Effector CD4-positive, alpha-beta T cell (primary cell): ENCODE measurements at regions not wholly inside any gene's neighbourhood (a gene's known extent, or its start where the extent isn't known, plus 50 kb on each side); places are given as distances from the start of the nearest gene placed in this dataset.

ENCODE experiments used
- DNase-seq: peaks from one replicate; pipeline ENCODE4 v3.0.0-alpha.2; 2020

DNA sequence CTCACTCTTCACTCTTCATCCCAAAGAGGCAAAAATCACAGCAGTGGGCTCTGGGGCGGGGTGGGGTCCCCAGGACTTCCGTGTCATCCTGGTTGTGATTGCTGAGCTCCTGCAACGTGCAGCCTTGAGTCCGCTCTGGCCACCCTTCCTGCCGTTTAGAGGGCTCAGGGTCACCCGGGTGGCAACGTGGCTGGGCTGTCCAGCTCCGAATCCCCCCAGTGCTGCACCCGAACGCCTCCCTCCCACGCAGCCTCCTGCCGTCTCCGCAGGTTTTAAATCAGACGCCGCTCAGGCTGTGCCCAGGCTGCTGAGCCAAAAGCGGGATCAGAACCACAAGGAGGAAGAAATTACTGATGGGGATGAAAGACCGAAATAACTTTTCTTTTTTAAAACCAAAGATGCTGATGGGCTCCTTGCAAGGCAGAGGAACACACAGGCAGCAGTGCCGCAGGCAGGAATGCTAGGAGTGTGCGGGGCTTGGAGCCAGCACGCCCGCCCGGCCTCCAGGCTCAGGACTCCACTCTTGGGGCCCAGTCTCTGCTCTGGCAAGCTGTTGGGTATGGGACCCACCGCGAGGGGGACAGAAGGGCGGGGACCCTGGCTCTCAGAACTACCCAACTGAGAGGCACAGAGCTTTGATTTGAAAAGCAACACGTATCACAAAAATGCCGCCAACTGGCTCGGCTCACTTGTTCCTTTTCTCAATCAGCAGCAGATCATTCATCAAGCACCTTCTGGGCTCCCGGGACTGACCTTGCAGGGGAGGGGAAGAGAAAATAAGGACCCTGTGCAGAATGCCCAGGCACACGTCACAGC, 313.0 kb downstream of the CTTN start:
- DNase-seq: no peak

GRCh38 chr11:70711911-70712185, 313.5 kb downstream of the CTTN start:
- no peak for DNase-seq

GRCh38 chr11:70712471-70712870, 314.1 kb downstream of the CTTN start:
- no peak for DNase-seq

DNA sequence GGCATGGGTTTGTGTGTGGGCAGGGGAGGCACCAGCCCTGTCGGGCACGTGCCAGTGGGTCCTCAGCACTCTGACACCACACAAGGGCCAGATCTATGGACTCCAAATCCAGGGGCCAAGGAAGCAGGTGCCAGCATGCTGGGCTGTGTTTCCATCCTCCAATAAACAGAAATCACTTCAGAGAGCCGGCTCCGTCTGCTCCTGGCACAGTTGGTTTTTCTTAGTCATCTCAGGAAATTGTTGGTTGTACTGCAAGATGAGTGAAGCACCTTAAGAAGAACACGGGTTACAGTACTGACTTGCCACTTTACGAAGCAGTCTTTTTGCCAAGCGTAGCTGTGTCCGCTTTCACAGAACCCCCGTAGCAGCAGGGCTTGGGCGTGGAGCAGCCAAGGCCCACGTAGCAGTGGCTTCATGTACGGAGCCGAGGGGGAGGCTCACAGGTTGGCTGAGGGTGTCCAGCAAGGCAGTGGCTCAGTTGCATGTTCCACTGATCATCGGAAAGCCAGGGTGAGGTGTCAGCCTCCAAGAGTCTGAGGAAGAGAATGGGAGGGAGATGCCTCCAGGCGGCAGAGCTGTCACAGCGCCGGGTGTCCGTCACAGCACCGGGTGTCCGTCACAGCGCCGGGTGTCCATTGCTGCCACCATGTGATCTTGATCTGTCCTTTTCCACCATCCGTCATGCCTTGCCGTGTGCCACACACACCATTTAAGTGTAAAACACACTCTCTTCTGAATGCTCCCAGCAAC, 314.9 kb downstream of the CTTN start:
- DNase-seq: no peak

DNA sequence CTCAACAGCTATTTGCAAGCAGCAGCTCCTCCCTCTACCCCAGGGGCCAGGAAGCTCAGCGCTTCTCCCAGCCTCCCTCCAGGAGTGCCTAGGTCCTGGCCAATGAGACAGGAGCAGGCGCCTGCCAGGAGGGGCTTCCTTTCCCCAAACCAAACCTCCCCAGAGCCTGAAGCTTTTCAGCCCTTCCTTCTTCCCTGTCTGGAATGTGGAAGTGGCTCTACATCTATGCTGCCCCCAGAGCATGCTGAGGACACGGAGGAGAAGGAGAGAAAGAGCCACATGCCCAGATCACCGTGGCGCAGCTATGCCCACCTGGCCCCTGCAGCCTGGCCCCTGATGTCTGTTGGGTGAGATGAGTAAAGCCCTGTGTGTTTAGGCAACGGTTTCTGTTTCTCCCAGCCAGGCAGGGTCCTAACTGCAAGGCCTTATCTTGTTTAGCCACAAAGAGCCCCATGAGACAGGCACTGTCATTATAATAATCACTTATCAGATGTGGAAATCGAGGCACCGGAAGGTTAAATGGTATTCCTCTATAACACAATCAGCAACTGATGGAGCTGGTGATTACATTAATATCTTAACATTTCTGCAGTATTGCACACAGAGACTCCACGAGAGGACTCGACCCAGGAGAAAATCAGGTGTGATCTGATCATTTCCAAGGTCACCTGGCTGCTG, 315.8 kb downstream of the CTTN start:
- no peak for DNase-seq

- DNase-seq: no peak
Measured at GRCh38 chr11:70715166-70715951, 317.0 kb downstream of the CTTN start.

- DNase-seq: no peak
Measured at GRCh38 chr11:70716216-70716615, 317.9 kb downstream of the CTTN start.

GRCh38 chr11:70716986-70717775, 318.9 kb downstream of the CTTN start:
- DNase-seq: no peak

DNA sequence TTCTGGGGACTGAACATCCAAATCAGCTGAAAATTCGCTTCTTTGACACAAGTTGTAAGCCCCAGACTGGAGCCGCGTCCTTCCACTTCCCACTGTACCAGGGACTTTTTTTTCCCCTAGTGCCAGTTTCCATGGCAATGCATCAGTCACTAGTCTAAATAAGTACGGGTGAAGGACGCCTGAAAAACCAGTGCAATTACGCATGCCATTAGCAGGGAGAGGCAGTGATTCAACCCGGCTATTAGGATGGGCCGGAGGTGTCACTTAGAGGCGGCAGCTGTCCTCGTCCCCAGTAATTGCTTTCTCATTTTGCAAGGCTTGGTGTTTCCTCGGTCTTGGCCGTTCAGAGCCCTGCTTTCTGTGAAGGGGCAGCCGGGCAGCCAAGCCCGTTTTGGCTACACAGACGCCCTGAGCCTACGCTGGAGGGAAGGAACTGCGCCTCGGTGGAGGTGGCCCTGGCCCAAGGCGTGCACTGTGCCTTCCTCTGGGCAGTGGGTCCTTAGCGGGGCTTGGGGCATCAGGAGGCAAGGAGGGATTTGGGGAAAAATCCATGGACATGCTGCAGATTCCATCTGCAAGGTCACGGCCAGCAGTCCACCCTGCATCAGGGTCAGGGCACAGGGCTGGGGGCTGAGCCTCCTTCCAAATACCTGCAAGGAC, 319.7 kb downstream of the CTTN start:
- no peak for DNase-seq

DNA sequence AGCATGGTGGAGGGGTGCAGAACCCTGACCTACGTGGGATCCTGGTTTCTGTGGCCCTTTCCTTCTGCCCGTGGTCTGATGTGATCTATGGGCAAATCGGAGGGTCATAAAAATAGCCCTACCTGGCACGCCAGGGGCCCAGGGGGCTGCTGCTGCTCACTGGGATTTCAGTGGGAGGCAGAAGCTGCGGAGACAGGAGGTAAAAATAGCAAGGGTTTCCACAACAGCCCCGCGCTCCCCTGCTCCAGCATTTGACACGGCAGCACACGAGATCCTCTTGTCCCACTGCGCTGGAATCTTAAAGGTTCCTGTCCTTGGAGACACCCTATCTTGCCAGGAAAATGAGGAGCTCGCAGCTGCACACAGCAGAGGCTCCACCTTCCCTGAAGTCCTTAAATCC, 321.2 kb downstream of the CTTN start:
- DNase-seq: no peak

GRCh38 chr11:70720281-70720680, 322.0 kb downstream of the CTTN start:
- no peak for DNase-seq

- no peak for DNase-seq
Measured at GRCh38 chr11:70721006-70721405, 322.7 kb downstream of the CTTN start.

DNA sequence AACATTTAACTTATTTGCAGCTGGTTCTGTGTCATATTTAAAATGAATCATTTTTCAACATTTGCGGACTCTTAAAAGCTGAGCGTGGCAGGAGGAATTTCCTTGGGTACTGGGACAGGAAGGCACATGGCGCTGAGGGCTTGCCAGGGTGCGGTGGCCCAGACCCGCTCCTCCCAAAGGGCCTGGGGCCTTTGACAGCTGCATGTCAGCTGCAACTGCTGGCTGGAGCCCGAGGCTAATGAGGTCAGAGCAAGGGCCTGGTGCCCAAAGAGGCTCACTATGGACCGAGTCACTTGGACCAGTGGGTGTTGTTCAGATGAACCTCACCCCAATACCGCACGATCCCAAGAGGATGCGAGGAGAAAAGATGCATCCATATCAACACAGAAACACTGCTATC, 326.9 kb downstream of the CTTN start:
- no peak for DNase-seq

DNA sequence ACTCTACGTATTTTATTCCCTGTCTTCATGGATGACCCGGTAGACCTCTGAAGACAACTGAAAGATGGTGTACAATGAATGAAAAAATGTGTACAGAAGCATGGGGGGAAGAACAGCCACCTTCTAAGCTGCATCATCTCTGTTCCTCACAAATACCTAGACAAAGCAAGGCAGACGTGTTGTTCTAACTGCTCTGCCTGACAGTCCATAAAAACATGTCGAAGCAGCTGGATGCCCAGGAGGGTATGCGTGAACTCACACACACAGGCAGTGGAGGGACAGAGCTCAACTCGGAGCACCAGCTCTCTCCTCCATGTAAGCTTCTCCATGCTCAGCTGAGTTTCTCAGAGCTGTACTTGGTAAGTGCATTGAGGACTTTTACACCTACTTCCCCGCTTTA, 327.4 kb downstream of the CTTN start:
- DNase-seq: no peak

DNA sequence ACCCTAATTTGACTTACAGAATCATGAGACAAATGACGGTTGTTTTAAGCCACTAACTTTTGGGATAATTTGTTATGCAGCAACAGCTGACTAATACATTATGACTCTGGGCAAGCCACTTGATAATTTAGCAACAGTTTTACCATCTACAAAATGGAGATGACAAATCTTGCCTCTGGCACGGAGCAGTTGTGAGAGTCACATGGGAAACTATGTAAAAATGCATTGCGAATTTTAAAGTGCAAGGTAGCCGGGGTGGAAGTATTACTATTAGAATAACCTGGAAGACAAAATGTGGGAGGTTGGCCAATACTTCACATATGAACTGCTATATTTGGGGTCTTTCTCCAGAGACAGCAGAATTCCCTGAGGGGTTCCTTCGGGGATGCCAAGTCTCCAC, 328.7 kb downstream of the CTTN start:
- no peak for DNase-seq

GRCh38 chr11:70727899-70728620, 329.7 kb downstream of the CTTN start:
- no peak for DNase-seq

GRCh38 chr11:70729949-70730348, 331.6 kb downstream of the CTTN start:
- no peak for DNase-seq

DNA sequence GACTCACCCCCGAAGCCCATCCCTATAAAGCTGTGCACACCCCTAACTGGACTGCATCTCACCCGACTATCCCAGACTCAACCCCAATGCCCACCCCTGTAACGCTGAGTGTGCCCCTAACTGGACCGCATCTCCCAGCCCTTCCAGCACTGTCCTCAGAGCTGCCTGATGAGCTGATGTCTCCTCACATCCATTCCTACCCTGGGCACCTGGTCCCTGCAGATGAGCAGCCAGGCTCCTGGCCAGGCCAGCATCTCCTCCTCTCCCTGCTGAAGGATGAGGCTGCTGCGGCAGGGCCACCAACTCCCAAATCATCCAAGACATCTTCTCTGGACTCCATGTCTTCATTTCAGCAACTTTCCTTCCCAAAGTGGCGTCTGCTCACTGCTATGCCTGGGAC, 332.1 kb downstream of the CTTN start:
- DNase-seq: no peak

- DNase-seq: no peak
Measured at GRCh38 chr11:70731271-70732022, 333.1 kb downstream of the CTTN start.
